NCI-H69 (cell line): ENCODE measurements at regions not wholly inside any gene's neighbourhood (a gene's known extent, or its start where the extent isn't known, plus 50 kb on each side); places are given as distances from the start of the nearest gene placed in this dataset.
"Not testable (repeated sequence)": the region's sequence is repeated elsewhere in the genome, so short reads cannot be mapped to it uniquely, and the experiment has no call there.

Experiments
- DNase-seq: peaks from one replicate; lab custom pipeline; 2025; lab: John Stamatoyannopoulos, UW

- DNase-seq: no peak
Measured at GRCh38 chr1:245026247-245026646, 128.5 kb upstream of the KIF26B start.

GRCh38 chr1:245025525-245025924 lies 129.3 kb upstream of the KIF26B start:
- no peak for DNase-seq

DNA sequence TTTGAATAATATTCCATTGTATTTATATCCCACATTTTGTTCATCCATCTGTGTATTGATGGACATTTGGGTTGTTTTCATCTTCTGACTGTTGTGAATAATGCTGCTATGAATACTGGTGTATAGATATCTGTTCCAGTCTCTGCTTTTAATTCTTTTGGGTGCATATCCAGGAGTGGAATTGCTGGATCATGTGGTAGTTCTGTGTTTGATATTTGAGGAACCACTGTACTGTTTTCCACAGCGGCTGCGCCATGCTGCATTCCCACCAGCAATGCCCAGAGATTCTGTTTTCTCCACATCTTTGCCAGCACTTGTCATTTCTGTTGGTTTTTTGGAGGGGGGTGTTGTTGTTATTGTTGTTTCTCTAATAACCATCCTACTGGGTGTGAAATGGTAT lies 131.6 kb upstream of the KIF26B start:
- no peak for DNase-seq

DNA sequence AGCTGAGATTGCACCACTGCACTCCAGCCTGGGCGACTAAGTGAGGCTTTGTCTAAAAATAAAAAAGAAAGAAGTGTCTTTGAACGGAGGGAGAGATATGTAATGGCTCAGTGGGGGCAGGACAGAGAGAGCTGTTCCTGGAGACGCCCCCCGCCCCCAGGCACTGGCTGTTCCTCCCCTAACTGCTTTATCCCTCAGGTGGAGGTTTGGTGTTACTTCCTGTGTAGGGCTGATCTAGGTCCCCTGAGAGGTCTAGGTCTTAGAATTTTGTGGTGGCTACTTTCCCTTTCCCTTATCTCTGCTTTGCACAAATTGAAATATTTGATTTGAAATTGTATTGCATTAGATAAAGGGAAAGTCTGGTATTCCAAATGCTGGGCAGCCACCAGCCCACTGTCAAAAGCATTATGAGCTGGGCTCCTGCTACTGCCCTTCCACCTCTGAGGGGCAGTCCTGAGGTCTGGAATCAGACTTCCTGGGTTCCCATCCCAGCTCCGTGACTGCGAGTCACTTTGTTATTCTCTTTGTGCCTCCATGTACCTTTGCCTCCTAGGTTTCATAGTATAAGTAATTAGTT lies 134.8 kb upstream of the KIF26B start:
- peak; percentile 12 for DNase-seq

GRCh38 chr1:245016700-245017099 lies 138.1 kb upstream of the KIF26B start:
- DNase-seq: peak; percentile 34

- no peak for DNase-seq
Measured at GRCh38 chr1:245015031-245015430, 139.8 kb upstream of the KIF26B start.

DNA sequence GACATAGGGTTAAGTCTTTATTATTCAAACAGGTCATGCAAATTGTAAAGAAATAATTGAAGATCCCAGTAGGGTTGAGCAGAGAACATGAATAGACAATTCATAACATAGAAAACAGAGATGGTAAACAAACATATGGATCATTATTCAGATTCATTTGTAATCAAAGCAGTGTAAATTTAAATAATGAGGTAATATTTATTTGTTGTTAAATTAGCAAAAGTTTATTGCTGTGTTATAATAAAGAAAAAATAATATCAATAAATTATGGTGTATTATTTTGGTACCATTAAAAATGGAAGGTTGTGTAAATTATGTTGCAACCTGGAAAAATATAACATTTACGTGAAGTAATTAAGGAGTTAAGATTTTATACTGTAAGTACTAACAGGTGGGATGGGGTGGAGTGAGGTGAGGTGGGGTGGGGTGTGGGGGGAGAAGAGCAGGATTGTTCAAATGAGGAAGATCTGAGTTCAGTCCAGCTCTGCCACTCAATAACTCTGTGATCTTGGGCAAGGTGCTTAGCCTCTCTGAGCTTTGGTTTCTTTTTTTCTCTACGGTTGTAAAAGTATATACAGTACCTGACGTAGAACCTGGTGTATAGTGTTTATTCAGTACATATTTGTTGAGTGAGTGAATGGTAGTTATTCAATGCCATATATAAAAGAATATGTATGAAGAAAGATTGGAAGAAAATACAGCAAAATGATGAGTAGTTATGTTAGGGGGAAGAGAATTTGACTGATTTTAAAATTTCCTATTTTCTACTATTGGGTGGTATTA lies 140.3 kb upstream of the KIF26B start:
- DNase-seq: peak; percentile 53

DNA sequence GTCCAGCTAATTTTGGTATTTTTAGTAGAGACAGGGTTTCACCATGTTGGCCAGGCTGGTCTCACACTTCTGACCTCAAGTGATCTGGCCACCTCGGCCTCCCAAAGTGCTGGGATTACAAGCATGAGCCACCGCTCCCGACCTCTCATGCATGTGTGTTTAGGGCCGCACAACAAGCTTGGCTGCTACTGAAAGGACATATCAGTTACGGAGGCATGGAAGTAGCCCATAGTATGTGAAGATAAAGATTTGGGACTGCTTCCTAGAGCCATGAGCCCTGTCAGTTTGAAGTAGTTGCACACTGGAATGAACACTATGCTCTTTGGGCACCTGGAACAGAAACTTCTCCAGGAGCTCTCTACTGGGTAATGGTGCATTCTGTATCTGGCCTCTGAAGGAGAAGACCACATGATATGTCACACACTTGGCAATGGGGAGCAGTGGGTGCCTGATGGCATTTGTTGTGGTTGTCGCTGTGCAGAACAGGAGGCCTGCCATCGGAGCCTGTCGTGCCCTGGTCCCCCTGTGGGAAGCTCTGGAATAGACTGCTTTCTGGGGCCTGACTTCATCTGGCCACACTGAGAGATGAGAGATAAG lies 144.7 kb upstream of the KIF26B start:
- DNase-seq: no peak

- no peak for DNase-seq
Measured at GRCh38 chr1:245008761-245009160, 144.4 kb upstream of the HNRNPU start.

GRCh38 chr1:245007852-245008251 lies 143.5 kb upstream of the HNRNPU start:
- no peak for DNase-seq

DNA sequence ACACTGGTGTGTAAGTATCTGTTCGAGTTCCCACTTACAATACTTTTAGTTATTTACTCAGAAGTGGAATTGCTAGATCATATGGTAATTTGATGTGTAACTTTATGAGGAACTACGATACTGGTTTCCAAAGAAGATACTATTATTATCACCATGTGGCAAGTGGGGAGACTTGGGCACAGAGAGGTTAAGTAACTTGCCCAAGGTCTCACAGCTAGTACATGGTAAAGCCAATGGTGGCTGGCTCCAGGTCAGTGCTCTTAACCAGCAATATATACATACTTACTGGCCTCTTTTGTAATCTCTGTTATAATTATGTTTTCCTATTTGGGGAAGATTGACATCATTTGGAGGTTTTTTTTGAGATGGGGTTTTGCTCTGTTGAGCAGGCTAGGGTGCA lies 138.9 kb upstream of the HNRNPU start:
- DNase-seq: no peak

DNA sequence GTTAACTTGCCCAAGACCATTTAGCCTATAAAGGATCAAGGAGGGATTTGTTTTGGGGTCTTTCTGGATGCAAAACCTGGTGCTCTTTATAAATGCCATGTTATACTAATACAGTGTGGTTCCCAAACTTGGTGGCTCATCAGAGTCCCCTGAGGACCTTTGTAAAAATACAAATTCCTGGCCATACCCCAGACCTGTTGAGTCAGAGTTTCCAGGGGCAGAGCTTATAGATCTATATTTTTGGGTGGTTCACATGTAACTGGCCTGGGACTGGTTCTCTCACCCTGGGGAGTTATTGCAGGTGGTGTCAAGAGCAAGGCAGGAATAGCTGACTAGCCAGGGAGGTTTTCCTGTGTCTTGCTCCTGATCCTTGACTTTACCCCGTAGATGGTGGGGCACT lies 136.9 kb upstream of the HNRNPU start:
- DNase-seq: no peak

DNA sequence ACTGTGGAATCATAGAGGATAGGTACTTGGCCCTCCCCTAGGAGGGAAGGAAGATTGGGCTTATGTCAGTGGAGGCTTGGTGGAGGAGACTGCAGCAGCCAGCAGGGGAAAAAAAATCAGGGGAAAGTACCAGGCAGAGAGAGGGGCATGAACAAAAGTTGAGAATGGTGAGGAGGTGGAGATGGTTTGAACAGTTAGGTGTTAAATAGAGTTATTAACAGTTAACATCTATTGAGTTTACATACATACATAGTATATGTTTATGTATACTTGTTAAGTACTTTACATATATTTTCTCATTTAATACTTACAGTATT lies 136.5 kb upstream of the HNRNPU start:
- DNase-seq: no peak

DNA sequence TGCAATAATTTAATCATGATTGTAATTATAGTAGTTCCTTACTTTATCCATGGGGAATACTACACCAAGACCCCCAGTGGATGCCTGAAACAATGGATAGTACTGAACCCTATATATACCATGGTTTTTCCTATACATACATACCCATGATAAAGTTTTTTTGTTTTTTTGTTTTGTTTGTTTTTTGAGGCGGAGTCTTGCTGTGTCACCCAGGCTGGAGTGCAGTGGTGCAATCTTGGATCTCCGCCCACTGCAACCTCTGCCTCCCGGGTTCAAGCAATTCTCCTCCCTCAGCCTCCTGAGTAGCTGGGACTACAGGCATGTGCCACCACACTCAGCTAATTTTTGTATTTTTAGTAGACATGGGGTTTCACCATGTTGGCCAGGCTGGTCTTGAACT lies 135.3 kb upstream of the HNRNPU start:
- not testable (repeated sequence) for DNase-seq

DNA sequence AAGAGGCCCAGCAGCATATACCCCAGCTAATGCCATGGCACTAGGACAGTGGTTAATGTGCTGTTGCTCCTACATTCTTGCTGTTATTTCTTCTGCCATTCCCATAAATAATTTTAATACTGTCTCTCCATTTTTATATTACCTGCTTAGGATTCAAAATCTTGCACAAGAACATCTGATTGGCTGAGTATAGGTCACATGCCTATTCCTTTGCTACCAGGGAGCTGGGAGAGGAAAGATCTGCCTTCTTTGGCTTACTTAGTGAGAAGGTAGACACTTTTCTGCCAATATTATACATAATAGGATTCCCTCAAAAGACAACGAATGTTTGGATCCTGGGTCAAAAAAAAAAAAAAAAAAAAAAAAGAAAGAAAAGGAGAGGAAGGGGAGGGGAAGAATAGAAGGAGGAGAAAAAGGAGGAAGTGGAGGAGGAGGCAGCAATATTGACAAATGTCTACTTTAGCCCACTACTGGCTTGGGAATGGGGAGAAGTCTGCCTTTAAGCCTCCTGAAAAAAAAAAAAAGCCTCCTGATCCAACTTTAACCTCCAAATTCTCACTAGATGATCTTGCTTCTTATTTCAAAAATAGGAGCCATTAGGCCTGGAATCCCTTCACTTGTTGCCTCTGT lies 134.5 kb upstream of the HNRNPU start:
- no peak for DNase-seq

DNA sequence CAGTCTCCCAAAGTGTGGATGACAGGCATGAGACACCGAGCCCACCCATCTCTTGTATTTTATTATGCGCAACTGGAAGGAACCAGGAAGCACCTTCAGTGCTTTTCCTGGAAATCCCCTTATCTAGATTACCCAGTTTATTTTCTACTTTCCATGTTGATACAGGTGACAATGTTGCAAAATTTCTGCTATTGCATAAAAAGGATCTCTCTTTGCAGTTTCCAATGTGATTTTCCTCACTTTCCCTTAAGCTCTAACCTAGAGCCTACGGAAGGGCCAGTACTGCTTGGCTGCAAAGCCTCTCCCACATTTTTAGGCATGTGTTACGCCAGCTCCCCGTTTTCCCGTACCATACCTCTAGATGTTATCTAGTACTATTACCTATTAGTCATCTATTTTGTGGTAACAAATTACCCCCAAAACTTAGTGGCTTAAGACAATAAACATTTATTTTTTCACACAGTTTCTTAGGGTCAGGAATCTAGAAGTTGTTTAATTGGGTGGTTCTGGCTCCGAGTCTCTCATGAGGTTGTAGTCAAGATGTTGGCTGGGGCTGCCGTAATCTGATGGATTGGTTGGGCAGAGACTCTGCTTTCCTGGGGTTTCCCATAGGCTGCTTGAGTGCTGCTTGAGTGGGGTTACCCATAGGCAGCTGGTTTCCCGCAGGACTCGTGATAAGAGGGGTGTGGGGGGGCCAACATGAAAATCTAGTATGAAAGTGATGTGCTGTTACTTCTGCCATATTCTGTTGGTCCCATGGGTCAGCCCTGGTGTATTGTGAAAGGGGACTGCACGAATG lies 131.5 kb upstream of the HNRNPU start:
- no peak for DNase-seq

DNA sequence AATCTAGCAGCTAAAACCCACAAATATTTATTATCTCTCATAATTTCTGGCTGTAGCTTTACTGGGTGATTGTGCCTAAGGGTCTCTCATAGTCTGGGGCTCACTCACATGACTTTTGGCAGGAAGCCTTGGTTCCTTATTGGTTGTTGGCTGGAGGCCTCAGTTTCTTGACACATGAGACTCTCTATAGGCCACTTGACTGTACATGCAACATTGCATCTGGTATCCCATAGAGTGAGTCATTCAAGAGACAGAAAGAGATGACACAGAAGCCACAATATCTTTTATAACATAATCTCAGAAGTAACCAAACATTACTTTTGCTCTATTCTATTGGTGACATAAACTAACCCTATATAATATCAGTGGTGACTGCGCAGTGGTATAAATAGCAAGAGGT lies 128.5 kb upstream of the HNRNPU start:
- DNase-seq: no peak

DNA sequence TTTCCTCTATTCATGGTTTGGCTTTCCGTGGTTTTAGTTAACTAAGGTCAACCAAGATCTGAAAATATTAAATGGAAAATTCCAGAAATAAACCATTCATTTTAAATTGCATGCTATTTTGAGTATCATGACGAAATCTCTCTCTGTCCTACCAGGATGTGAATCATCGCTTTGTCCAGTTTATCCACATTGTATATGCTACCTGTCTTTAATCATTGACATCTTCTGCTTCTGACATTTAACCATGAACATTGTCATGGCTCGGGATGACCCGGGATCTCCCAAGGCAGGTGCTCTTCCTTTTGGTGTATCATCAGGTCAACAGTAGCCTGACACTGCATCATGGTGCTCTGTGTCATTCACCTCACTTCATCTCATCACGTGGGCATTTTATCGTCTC lies 125.5 kb upstream of the HNRNPU start:
- DNase-seq: no peak

DNA sequence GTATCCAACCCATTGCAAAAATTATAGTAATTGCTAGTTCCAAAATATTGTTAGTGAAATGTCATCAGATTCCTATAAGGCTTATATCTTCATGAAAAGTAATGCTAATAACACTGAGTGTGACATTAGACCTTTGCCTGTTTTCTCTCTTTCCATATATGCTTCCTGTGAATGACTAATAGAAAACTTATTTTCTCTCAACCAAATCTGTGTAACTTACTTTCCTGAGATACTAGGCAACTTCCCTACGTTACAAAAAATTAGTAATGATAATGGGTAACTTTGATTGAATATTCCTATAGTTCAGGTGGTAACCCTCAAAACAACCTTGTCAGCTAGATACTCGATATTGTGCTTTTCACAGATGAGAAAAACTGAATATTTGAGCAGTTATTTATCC lies 124.2 kb upstream of the HNRNPU start:
- no peak for DNase-seq

DNA sequence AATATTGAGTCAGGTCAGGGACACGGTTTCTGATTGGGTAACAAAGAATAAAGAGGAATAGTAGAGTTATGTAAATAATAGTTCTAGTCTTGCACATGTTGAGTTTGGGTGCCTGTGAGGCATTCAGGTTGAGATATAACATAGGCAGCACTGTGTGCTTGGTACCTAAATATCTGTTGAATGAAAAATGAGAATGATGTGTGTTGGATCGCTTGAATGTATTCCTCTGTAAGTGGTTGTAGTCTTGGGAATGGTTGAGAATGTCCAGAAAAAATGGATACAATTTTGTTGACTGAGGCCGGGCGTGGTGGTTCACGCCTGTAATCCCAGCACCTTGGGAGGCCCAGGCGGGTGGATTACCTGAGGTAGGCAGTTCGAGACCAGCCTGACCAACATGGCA lies 116.3 kb upstream of the HNRNPU start:
- DNase-seq: no peak

DNA sequence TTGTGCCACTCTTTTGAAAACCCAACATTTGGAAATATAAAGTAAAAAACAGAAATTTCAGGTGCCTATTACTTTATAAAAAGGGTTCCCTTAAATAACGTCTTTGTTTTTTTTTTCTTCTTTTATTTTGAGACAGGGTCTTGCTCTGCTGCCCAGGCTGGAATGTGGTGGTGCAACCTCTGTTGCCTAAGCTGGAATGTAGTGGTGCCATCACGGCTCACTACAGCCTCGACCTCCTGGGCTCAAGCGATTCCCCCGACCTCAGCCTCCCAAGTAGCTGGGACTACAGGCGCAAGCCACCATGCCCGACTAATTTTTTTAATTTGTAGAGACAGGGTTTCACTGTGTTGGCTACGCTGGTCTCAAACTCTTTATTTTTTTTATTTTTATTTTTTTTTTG lies 110.2 kb upstream of the HNRNPU start:
- no peak for DNase-seq

- no peak for DNase-seq
Measured at GRCh38 chr1:244974106-244974505, 109.8 kb upstream of the HNRNPU start.
